ENCODE measurements at regions not wholly inside any gene's neighbourhood (a gene's known extent, or its start where the extent isn't known, plus 50 kb on each side); places are given as distances from the start of the nearest gene placed in this dataset.

- Mint-ChIP-seq H3K4me3 (no peak overlapping the region), H3K9me3 (peaks cover 27% of the 10 kb centered on the region), H3K36me3 (ENCODE audit: low read depth) (peaks cover 19% of the 10 kb centered on the region), H3K27me3 (ENCODE audit: insufficient read depth, low read depth, poor library complexity) (no peaks in the 10 kb centered on the region), H3K4me1 (no peaks in the 10 kb centered on the region), H3K27ac (no peak overlapping the region)
- Histone ChIP-seq H3K4me1 (ENCODE audit: insufficient read depth) (no peaks in the 10 kb centered on the region), H3K9me2 (ENCODE audit: insufficient read depth) (no peaks in the 10 kb centered on the region; the same call in 1 of the 2 replicates), H3K4me2 (no peak overlapping the region), H2AFZ (no peak overlapping the region), H4K20me1 (replicated peaks; ENCODE audit: insufficient read depth) (no peaks in the 10 kb centered on the region), H3K27me3 (ENCODE audit: insufficient read depth) (no peaks in the 10 kb centered on the region), H3F3A (replicated peaks; ENCODE audit: low read depth) (no peaks in the 10 kb centered on the region), H3K4me3 (no peak overlapping the region), H3K27ac (ENCODE audit: low read depth) (no peak overlapping the region), H3K79me2 (replicated peaks; ENCODE audit: insufficient read depth) (no peaks in the 10 kb centered on the region), H3K36me3 (ENCODE audit: insufficient read depth) (no peaks in the 10 kb centered on the region)
- DNase-seq (ENCODE audit: low spot score) = no peak
- no peak for ATAC-seq
- TF ChIP-seq, protein P1, sequence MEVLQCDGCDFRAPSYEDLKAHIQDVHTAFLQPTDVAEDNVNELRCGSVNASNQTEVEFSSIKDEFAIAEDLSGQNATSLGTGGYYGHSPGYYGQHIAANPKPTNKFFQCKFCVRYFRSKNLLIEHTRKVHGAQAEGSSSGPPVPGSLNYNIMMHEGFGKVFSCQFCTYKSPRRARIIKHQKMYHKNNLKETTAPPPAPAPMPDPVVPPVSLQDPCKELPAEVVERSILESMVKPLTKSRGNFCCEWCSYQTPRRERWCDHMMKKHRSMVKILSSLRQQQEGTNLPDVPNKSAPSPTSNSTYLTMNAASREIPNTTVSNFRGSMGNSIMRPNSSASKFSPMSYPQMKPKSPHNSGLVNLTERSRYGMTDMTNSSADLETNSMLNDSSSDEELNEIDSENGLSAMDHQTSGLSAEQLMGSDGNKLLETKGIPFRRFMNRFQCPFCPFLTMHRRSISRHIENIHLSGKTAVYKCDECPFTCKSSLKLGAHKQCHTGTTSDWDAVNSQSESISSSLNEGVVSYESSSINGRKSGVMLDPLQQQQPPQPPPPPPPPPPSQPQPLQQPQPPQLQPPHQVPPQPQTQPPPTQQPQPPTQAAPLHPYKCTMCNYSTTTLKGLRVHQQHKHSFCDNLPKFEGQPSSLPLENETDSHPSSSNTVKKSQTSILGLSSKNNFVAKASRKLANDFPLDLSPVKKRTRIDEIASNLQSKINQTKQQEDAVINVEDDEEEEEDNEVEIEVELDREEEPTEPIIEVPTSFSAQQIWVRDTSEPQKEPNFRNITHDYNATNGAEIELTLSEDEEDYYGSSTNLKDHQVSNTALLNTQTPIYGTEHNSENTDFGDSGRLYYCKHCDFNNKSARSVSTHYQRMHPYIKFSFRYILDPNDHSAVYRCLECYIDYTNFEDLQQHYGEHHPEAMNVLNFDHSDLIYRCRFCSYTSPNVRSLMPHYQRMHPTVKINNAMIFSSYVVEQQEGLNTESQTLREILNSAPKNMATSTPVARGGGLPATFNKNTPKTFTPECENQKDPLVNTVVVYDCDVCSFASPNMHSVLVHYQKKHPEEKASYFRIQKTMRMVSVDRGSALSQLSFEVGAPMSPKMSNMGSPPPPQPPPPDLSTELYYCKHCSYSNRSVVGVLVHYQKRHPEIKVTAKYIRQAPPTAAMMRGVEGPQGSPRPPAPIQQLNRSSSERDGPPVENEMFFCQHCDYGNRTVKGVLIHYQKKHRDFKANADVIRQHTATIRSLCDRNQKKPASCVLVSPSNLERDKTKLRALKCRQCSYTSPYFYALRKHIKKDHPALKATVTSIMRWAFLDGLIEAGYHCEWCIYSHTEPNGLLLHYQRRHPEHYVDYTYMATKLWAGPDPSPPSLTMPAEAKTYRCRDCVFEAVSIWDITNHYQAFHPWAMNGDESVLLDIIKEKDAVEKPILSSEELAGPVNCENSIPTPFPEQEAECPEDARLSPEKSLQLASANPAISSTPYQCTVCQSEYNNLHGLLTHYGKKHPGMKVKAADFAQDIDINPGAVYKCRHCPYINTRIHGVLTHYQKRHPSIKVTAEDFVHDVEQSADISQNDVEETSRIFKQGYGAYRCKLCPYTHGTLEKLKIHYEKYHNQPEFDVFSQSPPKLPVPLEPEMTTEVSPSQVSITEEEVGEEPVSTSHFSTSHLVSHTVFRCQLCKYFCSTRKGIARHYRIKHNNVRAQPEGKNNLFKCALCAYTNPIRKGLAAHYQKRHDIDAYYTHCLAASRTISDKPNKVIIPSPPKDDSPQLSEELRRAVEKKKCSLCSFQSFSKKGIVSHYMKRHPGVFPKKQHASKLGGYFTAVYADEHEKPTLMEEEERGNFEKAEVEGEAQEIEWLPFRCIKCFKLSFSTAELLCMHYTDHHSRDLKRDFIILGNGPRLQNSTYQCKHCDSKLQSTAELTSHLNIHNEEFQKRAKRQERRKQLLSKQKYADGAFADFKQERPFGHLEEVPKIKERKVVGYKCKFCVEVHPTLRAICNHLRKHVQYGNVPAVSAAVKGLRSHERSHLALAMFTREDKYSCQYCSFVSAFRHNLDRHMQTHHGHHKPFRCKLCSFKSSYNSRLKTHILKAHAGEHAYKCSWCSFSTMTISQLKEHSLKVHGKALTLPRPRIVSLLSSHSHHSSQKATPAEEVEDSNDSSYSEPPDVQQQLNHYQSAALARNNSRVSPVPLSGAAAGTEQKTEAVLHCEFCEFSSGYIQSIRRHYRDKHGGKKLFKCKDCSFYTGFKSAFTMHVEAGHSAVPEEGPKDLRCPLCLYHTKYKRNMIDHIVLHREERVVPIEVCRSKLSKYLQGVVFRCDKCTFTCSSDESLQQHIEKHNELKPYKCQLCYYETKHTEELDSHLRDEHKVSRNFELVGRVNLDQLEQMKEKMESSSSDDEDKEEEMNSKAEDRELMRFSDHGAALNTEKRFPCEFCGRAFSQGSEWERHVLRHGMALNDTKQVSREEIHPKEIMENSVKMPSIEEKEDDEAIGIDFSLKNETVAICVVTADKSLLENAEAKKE (CRISPR knock-in tag; IDR thresholded peaks at IDR 0.05) = no peak
- TF ChIP-seq CREB1 (CRISPR knock-in tag; IDR thresholded peaks at IDR 0.05; ENCODE audit: low read depth) (no peak), ZNF114 (CRISPR knock-in tag; IDR thresholded peaks at IDR 0.05) (no peak), NANOG (IDR thresholded peaks at IDR 0.05; ENCODE audit: borderline replicate concordance) (no peak), EZH2phosphoT487 (IDR thresholded peaks at IDR 0.05; ENCODE audit: unreplicated experiment) (no peak), JUNB (IDR thresholded peaks at IDR 0.05; ENCODE audit: unreplicated experiment) (no peak), POLR2AphosphoS5 (IDR thresholded peaks at IDR 0.05; ENCODE audit: low read depth) (no peak), STAT1 (IDR thresholded peaks at IDR 0.05; ENCODE audit: unreplicated experiment) (no peak), EZH2 (IDR thresholded peaks at IDR 0.05; ENCODE audit: low read depth, unreplicated experiment) (no peak), CTCF (conservative IDR thresholded peaks at IDR 0.05; ENCODE audit: low read depth in 2 of 2) (no peak), ZNF331 (CRISPR knock-in tag; IDR thresholded peaks at IDR 0.05; ENCODE audit: low read depth) (no peak)
- TF ChIP-seq, protein P2, sequence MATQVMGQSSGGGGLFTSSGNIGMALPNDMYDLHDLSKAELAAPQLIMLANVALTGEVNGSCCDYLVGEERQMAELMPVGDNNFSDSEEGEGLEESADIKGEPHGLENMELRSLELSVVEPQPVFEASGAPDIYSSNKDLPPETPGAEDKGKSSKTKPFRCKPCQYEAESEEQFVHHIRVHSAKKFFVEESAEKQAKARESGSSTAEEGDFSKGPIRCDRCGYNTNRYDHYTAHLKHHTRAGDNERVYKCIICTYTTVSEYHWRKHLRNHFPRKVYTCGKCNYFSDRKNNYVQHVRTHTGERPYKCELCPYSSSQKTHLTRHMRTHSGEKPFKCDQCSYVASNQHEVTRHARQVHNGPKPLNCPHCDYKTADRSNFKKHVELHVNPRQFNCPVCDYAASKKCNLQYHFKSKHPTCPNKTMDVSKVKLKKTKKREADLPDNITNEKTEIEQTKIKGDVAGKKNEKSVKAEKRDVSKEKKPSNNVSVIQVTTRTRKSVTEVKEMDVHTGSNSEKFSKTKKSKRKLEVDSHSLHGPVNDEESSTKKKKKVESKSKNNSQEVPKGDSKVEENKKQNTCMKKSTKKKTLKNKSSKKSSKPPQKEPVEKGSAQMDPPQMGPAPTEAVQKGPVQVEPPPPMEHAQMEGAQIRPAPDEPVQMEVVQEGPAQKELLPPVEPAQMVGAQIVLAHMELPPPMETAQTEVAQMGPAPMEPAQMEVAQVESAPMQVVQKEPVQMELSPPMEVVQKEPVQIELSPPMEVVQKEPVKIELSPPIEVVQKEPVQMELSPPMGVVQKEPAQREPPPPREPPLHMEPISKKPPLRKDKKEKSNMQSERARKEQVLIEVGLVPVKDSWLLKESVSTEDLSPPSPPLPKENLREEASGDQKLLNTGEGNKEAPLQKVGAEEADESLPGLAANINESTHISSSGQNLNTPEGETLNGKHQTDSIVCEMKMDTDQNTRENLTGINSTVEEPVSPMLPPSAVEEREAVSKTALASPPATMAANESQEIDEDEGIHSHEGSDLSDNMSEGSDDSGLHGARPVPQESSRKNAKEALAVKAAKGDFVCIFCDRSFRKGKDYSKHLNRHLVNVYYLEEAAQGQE (IDR thresholded peaks at IDR 0.05; ENCODE audit: unreplicated experiment) = no peak
- TF ChIP-seq, protein P3, sequence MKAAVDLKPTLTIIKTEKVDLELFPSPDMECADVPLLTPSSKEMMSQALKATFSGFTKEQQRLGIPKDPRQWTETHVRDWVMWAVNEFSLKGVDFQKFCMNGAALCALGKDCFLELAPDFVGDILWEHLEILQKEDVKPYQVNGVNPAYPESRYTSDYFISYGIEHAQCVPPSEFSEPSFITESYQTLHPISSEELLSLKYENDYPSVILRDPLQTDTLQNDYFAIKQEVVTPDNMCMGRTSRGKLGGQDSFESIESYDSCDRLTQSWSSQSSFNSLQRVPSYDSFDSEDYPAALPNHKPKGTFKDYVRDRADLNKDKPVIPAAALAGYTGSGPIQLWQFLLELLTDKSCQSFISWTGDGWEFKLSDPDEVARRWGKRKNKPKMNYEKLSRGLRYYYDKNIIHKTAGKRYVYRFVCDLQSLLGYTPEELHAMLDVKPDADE (IDR thresholded peaks at IDR 0.05) = no peak
Measured at GRCh38 chr4:170270628-170271027, 180.9 kb upstream of the AADAT start.

Data from GM23338 (cell line).